GM12865 (cell line): ENCODE measurements at regions not wholly inside any gene's neighbourhood (a gene's known extent, or its start where the extent isn't known, plus 50 kb on each side); places are given as distances from the start of the nearest gene placed in this dataset.

ENCODE experiments used
- DNase-seq: peaks from one replicate; pipeline ENCODE4 v3.0.0; 2010; ENCODE audit warnings: low read depth
- H3K4me3 ChIP-seq: 2 replicates; pipeline ENCODE4 v1.5.1; 2011; ENCODE audit warnings: mild to moderate bottlenecking, low read depth, low read length, control low read depth
- CTCF ChIP-seq: IDR thresholded peaks from 2 replicates; pipeline ENCODE4 v1.5.1; 2011; ENCODE audit warnings: low read length, control low read depth, low read depth, inconsistent platforms; ENCODE audit not compliant: insufficient read depth; ENCODE audit errors: missing control alignments

DNA sequence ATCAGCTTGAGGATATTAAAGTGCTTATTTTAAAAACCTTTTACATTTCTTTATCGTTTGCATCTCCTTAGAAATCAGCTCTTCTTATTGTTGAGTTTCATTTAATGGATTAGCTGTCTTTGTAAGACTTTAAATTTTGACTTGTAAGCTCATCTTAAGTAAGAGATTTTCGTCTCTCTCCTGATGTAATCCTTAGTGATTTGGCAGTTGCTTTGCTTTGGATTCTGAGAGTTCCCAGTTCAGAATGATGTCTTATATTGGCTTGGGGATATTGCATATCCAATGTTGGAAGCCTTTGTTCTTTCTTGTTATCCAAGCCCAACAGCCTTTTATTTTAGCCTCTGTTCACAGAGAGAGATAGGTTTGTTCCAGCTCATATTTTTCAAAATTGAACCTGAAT, 212.1 kb downstream of the ARL6IP6 start:
- no peak overlapping the region for H3K4me3 ChIP-seq
- no peak for TF ChIP-seq CTCF
- DNase-seq: no peak

DNA sequence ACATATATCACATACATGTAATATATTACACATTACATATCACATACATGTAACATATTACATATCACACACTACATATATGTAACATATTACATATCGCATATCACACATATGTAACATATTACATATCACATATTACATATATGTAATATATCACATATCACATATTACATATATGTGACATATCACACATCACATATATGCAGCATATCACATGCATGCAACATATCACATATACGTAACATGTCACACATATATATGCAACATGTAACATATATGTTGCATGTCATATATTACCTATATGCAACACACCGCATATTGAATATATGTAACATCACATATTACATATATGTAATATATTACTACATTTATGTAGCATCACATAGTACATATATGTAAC, 211.2 kb downstream of the ARL6IP6 start:
- TF ChIP-seq CTCF: no peak
- no peak for DNase-seq
- no peak overlapping the region for H3K4me3 ChIP-seq

DNA sequence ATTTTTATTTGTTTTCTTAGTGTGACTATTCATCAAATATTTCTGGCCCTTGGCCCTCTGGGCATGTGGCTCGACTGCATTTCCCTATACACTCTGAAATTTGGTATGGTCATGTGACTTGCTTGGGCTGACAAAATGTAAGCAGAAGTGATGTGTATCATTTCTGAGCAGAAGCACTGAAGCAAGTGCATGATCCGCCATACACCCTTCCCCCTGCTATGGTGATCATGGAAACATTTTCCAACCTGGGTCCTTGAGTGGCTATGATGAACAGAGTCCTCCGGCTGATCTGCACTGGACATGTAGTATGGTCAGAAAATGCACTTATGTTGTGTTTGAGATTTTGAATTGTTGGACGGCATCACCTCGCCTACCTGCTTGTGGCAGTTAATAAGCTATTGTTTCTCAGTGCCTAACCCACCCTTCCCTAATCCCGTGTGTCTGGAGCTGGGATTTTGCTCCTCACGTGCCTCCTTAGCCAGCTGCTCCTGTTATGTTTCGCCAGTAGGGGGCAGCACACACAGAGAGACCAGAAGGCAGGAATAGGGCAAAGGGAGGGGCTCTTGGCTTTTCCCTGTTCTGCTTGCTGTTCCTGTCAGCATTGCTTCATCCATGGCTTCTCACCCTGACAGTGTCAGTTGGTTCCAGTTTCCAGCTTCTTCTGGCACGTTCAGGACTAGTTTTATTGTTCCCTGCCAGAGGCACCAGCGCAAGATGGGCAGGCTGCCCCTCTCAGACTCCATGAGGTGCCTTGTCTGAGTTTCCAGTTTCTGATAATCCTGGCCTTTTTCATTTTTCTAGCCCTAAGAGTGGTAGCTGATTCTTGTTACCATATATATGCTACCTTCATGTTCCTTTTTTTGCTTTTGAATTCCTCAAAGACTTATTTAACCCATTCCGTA, 207.4 kb downstream of the ARL6IP6 start:
- no peak overlapping the region for H3K4me3 ChIP-seq
- DNase-seq: peak; percentile 76
- peak; percentile 89 for TF ChIP-seq CTCF

- no peak for TF ChIP-seq CTCF
- DNase-seq: no peak
- no peak overlapping the region for H3K4me3 ChIP-seq
Measured at GRCh38 chr2:152924722-152925121, 206.3 kb downstream of the ARL6IP6 start.

DNA sequence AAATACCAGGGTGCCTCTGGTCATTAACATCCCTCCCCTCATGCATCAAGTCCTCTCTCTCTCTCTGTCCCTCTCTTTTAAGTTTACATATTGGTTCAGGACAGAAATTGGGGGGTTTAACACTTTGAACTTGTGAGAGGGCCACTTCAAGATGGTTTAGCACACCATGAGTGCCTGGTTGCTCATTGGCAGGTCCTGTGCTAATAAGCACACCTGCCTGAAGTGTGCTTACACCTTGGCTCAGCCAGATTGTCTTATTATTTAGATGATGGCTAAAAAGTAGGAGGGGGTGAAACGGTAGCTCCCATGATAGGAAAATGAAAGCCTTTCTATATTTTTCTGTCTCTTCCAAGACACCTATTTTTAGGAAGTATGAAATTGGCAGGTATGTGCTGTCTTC, 205.8 kb downstream of the ARL6IP6 start:
- no peak overlapping the region for H3K4me3 ChIP-seq
- TF ChIP-seq CTCF: no peak
- no peak for DNase-seq

DNA sequence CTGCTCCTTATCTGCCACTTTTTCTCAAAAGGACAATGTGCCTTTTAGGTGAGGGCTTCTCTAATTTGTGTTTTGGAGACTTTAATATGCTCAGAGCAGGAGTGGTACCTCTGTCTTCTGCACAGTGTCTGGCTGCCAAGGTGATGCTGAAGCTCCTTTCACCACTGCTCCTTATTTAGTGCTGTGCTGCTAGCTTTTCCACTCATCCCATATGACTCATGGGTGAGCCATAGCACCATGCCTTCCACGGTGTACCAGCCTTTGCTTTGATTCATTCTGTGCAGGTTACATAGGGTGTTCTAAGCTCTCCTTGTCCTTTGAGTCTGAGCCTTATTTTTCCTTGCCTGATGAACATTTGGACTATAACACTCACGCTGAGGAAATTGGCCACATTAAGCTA, 202.4 kb downstream of the ARL6IP6 start:
- H3K4me3 ChIP-seq: no peak overlapping the region
- no peak for DNase-seq

More for the DNA sequence above, 202.4 kb downstream of the ARL6IP6 start:
- no peak for TF ChIP-seq CTCF
